ENCODE measurements at regions not wholly inside any gene's neighbourhood (a gene's known extent, or its start where the extent isn't known, plus 50 kb on each side); places are given as distances from the start of the nearest gene placed in this dataset.

- TF ChIP-seq ZBTB7A (IDR thresholded peaks at IDR 0.05; ENCODE audit: low read depth): no peak
- TF ChIP-seq, protein P1, sequence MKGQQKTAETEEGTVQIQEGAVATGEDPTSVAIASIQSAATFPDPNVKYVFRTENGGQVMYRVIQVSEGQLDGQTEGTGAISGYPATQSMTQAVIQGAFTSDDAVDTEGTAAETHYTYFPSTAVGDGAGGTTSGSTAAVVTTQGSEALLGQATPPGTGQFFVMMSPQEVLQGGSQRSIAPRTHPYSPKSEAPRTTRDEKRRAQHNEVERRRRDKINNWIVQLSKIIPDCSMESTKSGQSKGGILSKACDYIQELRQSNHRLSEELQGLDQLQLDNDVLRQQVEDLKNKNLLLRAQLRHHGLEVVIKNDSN (IDR thresholded peaks at IDR 0.05): no peak
- no peak for TF ChIP-seq TAF1 (IDR thresholded peaks at IDR 0.05; ENCODE audit: low read depth)
- no peak for TF ChIP-seq FOXM1 (IDR thresholded peaks at IDR 0.05; ENCODE audit: borderline replicate concordance, low read depth)
- TF ChIP-seq YY1 (IDR thresholded peaks at IDR 0.05; ENCODE audit: low read depth): no peak
- no peak for TF ChIP-seq CREB1 (IDR thresholded peaks at IDR 0.05; ENCODE audit: low read depth)
- TF ChIP-seq TEAD4 (IDR thresholded peaks at IDR 0.05): no peak
- TF ChIP-seq, protein P2, sequence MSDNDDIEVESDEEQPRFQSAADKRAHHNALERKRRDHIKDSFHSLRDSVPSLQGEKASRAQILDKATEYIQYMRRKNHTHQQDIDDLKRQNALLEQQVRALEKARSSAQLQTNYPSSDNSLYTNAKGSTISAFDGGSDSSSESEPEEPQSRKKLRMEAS (IDR thresholded peaks at IDR 0.05): no peak
- TF ChIP-seq RAD21 (IDR thresholded peaks at IDR 0.05; ENCODE audit: low read depth): no peak
- no peak for TF ChIP-seq EGR1 (IDR thresholded peaks at IDR 0.05)
- TF ChIP-seq CEBPB (IDR thresholded peaks at IDR 0.05): no peak
- TF ChIP-seq REST (IDR thresholded peaks at IDR 0.05; ENCODE audit: low read depth): no peak
- TF ChIP-seq TCF12 (IDR thresholded peaks at IDR 0.05; ENCODE audit: low read depth): no peak
- no peak for TF ChIP-seq NFIC (IDR thresholded peaks at IDR 0.05)
- no peak for TF ChIP-seq EP300 (IDR thresholded peaks at IDR 0.05; ENCODE audit: borderline replicate concordance)
These were observed 171.2 kb upstream of the CELF2 start for GRCh38 chr10:10846504-10846900.

- no peak for TF ChIP-seq NFIC (IDR thresholded peaks at IDR 0.05)
These were observed 170.3 kb upstream of the CELF2 start for GRCh38 chr10:10847387-10847786.

DNA sequence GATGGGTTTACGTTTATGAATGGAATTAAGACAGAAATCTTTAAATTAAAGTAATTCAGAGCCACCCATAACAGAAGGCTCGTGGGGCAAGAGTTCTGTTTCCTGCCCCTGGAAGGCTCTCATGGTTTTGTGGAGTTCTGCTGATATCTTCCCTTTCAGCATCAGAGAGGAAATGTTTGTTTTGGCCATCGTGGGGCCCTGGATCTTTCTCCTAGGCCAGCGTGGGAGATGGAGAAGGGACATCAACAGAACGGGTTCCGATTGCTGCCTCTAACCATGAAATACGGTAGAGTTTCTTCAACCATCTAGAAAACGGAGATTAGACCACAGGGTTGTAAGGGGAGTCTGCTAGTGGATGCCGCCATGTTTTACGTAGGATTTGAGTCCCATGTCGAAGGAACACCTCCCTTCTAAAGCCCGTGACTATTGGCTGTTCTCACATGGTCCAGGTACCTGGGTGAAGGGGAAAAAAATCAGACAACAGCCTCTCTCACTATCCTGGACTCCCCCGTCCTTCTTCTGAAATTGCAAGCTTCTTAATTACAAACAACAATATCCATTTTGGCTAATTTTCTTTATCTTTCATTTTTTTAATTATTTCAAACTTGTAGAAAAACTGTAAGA, 169.1 kb upstream of the CELF2 start:
- no peak for TF ChIP-seq CREB1 (IDR thresholded peaks at IDR 0.05; ENCODE audit: low read depth)
- no peak for TF ChIP-seq TEAD4 (IDR thresholded peaks at IDR 0.05)
- no peak for TF ChIP-seq REST (IDR thresholded peaks at IDR 0.05; ENCODE audit: low read depth)
- no peak for TF ChIP-seq NFIC (IDR thresholded peaks at IDR 0.05)
- no peak for TF ChIP-seq EGR1 (IDR thresholded peaks at IDR 0.05)
- TF ChIP-seq CEBPB (IDR thresholded peaks at IDR 0.05): no peak
- no peak for TF ChIP-seq FOXM1 (IDR thresholded peaks at IDR 0.05; ENCODE audit: borderline replicate concordance, low read depth)
- no peak for TF ChIP-seq YY1 (IDR thresholded peaks at IDR 0.05; ENCODE audit: low read depth)
- TF ChIP-seq, protein P1 (IDR thresholded peaks at IDR 0.05): no peak
- no peak for TF ChIP-seq ZBTB7A (IDR thresholded peaks at IDR 0.05; ENCODE audit: low read depth)
- TF ChIP-seq TAF1 (IDR thresholded peaks at IDR 0.05; ENCODE audit: low read depth): no peak
- TF ChIP-seq, protein P2 (IDR thresholded peaks at IDR 0.05): no peak
- no peak for TF ChIP-seq RAD21 (IDR thresholded peaks at IDR 0.05; ENCODE audit: low read depth)
- no peak for TF ChIP-seq EP300 (IDR thresholded peaks at IDR 0.05; ENCODE audit: borderline replicate concordance)
- no peak for TF ChIP-seq TCF12 (IDR thresholded peaks at IDR 0.05; ENCODE audit: low read depth)

DNA sequence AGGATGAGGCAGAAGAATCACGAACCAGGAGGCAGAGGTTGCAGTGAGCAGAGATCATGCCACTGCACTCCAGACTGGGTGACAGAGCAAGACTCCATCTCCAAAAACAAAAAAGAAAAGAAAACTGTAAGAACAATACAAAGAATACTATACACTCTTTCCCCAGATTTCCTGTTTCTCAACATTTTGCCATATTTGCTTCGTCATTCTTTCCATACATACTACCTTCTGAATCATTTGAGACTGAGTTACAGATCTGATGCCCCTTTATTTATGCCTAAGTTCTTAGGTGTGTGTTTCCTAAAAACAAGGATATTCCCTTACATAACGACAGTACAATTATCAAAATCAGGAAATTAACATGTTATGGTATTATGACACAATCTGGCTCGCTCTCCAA, 168.4 kb upstream of the CELF2 start:
- no peak for TF ChIP-seq ZBTB7A (IDR thresholded peaks at IDR 0.05; ENCODE audit: low read depth)
- no peak for TF ChIP-seq CREB1 (IDR thresholded peaks at IDR 0.05; ENCODE audit: low read depth)
- no peak for TF ChIP-seq REST (IDR thresholded peaks at IDR 0.05; ENCODE audit: low read depth)
- no peak for TF ChIP-seq TAF1 (IDR thresholded peaks at IDR 0.05; ENCODE audit: low read depth)
- TF ChIP-seq, protein P2 (IDR thresholded peaks at IDR 0.05): no peak
- no peak for TF ChIP-seq TEAD4 (IDR thresholded peaks at IDR 0.05)
- no peak for TF ChIP-seq EP300 (IDR thresholded peaks at IDR 0.05; ENCODE audit: borderline replicate concordance)
- TF ChIP-seq, protein P1 (IDR thresholded peaks at IDR 0.05): no peak
- no peak for TF ChIP-seq EGR1 (IDR thresholded peaks at IDR 0.05)
- TF ChIP-seq YY1 (IDR thresholded peaks at IDR 0.05; ENCODE audit: low read depth): no peak
- no peak for TF ChIP-seq FOXM1 (IDR thresholded peaks at IDR 0.05; ENCODE audit: borderline replicate concordance, low read depth)
- no peak for TF ChIP-seq NFIC (IDR thresholded peaks at IDR 0.05)
- TF ChIP-seq CEBPB (IDR thresholded peaks at IDR 0.05): no peak
- no peak for TF ChIP-seq RAD21 (IDR thresholded peaks at IDR 0.05; ENCODE audit: low read depth)
- TF ChIP-seq TCF12 (IDR thresholded peaks at IDR 0.05; ENCODE audit: low read depth): no peak
